Body of pancreas (tissue), 4 donors: ENCODE measurements at regions not wholly inside any gene's neighbourhood (a gene's known extent, or its start where the extent isn't known, plus 50 kb on each side); places are given as distances from the start of the nearest gene placed in this dataset.

Experiments used
- ATAC-seq: fragments of 150-250 bp; one replicate; pipeline ENCODE4 v1.9.1; 2016
- DNase-seq, 4 donors: peaks; one replicate each; pipeline ENCODE4 v3.0.0-alpha.2; 2019
- H3K27ac ChIP-seq, 4 donors: fragments of 200-600 bp; sonication (generic); 1 replicate in 3 of 4; 2 replicates in 1 of 4; pipeline versions ENCODE4 v1.5.1 to v1.6.1; 2016 to 2019; ENCODE audit warnings: mild to moderate bottlenecking in 1 of 4, mixed read lengths in 1 of 4, moderate library complexity in 1 of 4
- H3K27me3 ChIP-seq, 2 donors: fragments of 200-600 bp; sonication (generic); one replicate each; pipeline ENCODE4 v1.6.0; 2016; ENCODE audit warnings: mild to moderate bottlenecking in 1 of 2
- H3K36me3 ChIP-seq, 2 donors: fragments of 200-600 bp; sonication (generic); replicated peaks in 1 of 2; 2 replicates each; pipeline ENCODE4 v1.5.1; 2016; ENCODE audit warnings: low read depth in 2 of 2; ENCODE audit not compliant: insufficient read depth in 1 of 2
- H3K4me1 ChIP-seq: fragments of 200-600 bp; sonication (generic); one replicate; pipeline ENCODE4 v1.6.0; 2016
- H3K4me3 ChIP-seq, 2 donors: fragments of 200-600 bp; sonication (generic); 1 replicate in 1 of 2; 2 replicates in 1 of 2; pipeline ENCODE4 v1.5.1; 2016 to 2019
- H3K9me3 ChIP-seq, 3 donors: fragments of 200-600 bp; sonication (generic); 1 replicate in 2 of 3; 2 replicates in 1 of 3; pipeline ENCODE4 v1.5.1; 2016
- POLR2A ChIP-seq, 3 donors: fragments of 450-650 bp; IDR thresholded peaks; one replicate each; pipeline ENCODE4 v1.6.1; 2016; ENCODE audit warnings: antibody characterized with exemption in 3 of 3, mild to moderate bottlenecking in 2 of 3
- WGBS, 2 donors: methylation state at CpG; one replicate each; pipeline ENCODE4 v1.1.5; 2017; 5-methylcytosine and 5-hydroxymethylcytosine counted together
- intact Hi-C: fragments of 100-400 bp; cut with DNase I; formaldehyde crosslinking; loops from one replicate; pipeline ENCODE4 v1.15.1; 2023
- TF ChIP-seq, protein P1 (sequence below), 7 experiments: fragments of 450-650 bp in 4 of 7; fragments of 200-600 bp in 3 of 7; sonication (generic) in 3 of 7; IDR thresholded peaks; one replicate each; pipeline ENCODE4 v1.5.1; 2016 to 2019; ENCODE audit warnings: antibody characterized with exemption in 7 of 7

DNA sequence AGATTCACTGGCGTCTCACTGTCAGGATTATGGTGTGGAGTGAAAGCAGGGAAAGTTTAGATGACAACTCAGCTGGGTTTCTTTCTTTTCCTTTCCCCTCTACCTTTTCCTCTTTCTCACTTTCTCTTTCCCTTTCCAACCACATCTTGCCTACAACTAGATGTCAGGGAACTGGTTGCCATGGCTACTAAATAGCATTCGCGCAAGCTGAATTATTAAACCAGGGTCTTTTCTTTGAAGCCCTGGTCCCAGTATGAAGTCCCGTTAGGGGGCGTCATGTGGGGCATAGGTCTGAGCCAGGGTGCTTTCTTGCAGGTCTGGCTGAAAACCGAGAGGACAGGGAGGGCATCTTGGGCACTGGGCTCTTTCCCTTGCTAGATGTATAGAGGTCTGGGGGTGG, 168.4 kb upstream of the CACNA1E start:
- no peak for ATAC-seq
- no peak for DNase-seq
- WGBS, 2 donors, result 11 to 12% methylated on average over 6 of the region's 6 CpGs
- H3K4me3 ChIP-seq, result no peak overlapping the region
- H3K9me3 ChIP-seq, result no peaks in the 10 kb centered on the region
- no peak overlapping the region for H3K27ac ChIP-seq
- H3K36me3 ChIP-seq, result no peaks in the 10 kb centered on the region
- intact Hi-C loops, result no loop called here
- no peak for TF ChIP-seq POLR2A (IDR thresholded peaks at IDR 0.05)
- TF ChIP-seq, protein P1, sequence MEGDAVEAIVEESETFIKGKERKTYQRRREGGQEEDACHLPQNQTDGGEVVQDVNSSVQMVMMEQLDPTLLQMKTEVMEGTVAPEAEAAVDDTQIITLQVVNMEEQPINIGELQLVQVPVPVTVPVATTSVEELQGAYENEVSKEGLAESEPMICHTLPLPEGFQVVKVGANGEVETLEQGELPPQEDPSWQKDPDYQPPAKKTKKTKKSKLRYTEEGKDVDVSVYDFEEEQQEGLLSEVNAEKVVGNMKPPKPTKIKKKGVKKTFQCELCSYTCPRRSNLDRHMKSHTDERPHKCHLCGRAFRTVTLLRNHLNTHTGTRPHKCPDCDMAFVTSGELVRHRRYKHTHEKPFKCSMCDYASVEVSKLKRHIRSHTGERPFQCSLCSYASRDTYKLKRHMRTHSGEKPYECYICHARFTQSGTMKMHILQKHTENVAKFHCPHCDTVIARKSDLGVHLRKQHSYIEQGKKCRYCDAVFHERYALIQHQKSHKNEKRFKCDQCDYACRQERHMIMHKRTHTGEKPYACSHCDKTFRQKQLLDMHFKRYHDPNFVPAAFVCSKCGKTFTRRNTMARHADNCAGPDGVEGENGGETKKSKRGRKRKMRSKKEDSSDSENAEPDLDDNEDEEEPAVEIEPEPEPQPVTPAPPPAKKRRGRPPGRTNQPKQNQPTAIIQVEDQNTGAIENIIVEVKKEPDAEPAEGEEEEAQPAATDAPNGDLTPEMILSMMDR (IDR thresholded peaks at IDR 0.05), result no peak
- peaks cover 0 to 6% of the 10 kb centered on the region in 2 donors for H3K27me3 ChIP-seq
- H3K4me1 ChIP-seq, result peaks cover 6% of the 10 kb centered on the region

DNA sequence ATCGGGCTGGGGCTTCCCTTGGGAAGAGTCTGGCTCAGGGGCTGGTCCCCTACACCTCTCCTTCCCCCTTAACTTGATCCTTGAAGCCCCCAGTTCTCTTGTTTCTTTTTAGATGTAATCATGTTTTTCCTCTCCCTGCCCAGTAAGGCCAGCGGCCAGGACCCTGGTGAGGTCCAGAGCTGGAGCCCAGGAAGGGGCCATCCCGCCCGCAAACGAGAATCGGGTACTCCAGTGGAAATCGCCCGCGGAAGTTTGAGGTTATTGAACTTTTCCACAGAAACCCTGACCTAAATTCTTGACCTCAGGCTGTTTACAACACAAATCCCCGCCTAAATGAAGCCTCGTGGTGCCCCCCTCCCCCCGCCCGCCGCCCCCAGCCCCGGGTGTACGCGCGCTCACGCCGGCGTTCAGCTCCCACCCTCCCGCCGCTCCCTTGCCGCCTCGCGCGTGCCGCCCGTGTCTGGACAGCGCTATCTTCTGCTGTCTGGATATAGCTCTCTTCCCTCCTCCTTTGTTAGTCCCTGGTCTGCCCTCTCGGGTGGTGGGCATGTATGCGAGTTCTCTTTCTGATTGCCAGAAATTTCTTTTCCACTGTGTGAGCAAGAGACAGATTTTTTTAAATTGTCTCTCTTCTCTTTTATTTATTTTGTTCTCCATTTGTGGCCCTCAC, 165.9 kb upstream of the CACNA1E start:
- 1 to 2% methylated on average over 25 to 30 of the region's 32 CpGs for WGBS, 2 donors
- H3K36me3 ChIP-seq, result no peaks in the 10 kb centered on the region
- H3K4me3 ChIP-seq, result no peak overlapping the region
- TF ChIP-seq, protein P1 (IDR thresholded peaks at IDR 0.05), result no peak
- TF ChIP-seq POLR2A (IDR thresholded peaks at IDR 0.05), result no peak
- intact Hi-C loops, result no loop called here
- H3K27me3 ChIP-seq, result peaks cover 0 to 6% of the 10 kb centered on the region in 2 donors
- DNase-seq (no peak), ATAC-seq (no peak)
- H3K27ac ChIP-seq, result no peak overlapping the region
- peaks cover 6% of the 10 kb centered on the region for H3K4me1 ChIP-seq
- H3K9me3 ChIP-seq, result no peaks in the 10 kb centered on the region

DNA sequence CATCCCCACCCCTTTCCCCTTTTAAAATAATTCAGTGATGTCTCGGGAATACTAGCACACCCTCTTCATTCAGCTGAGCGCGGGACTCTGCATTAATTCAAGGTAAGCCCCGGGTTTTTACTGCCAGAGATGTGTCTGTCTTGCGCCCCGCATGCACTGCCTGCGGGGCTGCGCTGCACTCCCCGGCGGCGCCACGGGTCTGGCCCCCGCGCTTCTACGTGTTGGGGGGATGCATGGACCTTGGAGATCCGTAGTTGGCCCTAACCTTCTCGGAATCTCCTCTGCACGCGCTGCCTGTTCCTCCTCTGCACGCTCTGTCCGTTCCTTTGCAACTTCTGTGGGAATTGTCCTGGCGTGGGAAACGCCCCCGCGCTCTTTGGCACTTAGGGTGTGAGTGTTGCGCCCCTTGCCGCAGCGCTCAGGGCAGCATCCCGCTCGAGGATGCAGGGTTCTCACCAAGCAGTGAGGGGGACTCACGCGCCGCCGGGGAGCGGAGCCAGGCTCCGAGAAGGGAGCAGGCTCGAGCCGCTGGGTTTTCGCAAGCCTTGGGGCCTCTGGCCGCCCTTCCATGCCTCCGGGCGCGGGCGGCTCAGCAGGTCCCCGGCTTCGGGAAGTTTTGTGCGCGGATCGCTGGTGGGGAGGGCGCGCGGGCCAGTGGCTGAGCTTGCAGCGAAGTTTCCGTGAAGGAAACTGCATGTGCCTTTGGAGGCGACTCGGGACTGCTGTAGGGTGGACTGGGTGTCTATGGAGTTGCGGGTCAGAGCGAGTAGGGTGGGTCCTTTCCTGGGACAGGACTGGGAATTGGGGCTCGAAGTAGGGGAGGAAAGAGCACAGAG, 165.1 kb upstream of the CACNA1E start:
- ATAC-seq, result no peak
- Histone ChIP-seq H3K4me1 (peaks cover 6% of the 10 kb centered on the region), H3K36me3 (no peaks in the 10 kb centered on the region), H3K27me3 (peaks cover 0 to 6% of the 10 kb centered on the region in 2 donors), H3K27ac (no peak overlapping the region), H3K4me3 (no peak overlapping the region), H3K9me3 (no peaks in the 10 kb centered on the region)
- no peak for TF ChIP-seq POLR2A (IDR thresholded peaks at IDR 0.05)
- TF ChIP-seq, protein P1 (IDR thresholded peaks at IDR 0.05), result no peak
- 0 to 1% methylated on average over 21 to 59 of the region's 59 CpGs for WGBS, 2 donors
- intact Hi-C loops, result no loop called here
- no peak for DNase-seq

DNA sequence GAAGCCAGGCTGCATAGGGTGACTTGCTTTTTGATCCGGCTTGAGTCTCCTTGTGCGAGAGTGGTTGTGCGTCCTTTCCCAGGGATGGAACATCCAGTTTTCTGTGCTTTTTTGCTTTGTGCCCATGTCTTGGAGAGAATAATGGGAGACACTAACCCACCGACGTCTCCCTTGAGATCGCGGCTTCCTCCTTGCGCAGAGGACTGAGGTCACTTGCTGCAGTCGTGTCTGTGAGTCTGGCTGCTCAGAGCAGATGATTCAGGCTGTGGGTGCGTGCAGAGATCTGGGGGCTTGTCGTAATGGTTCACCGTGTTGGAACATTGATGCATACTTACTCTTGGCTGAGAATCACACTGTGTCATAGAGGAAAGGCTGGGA, 164.5 kb upstream of the CACNA1E start:
- 4 to 5% methylated on average over 12 of the region's 12 CpGs for WGBS, 2 donors
- DNase-seq (no peak), ATAC-seq (no peak)
- no peak for TF ChIP-seq POLR2A (IDR thresholded peaks at IDR 0.05)
- TF ChIP-seq, protein P1 (IDR thresholded peaks at IDR 0.05), result no peak
- Histone ChIP-seq H3K36me3 (no peaks in the 10 kb centered on the region), H3K9me3 (no peaks in the 10 kb centered on the region), H3K27ac (no peak overlapping the region), H3K4me1 (peaks cover 6% of the 10 kb centered on the region), H3K4me3 (no peak overlapping the region), H3K27me3 (peaks cover 0 to 6% of the 10 kb centered on the region in 2 donors)
- intact Hi-C loops, result no loop called here
